Right forelimb (tissue), 1 donor: ENCODE measurements at regions not wholly inside any gene's neighbourhood (a gene's known extent, or its start where the extent isn't known, plus 50 kb on each side); places are given as distances from the start of the nearest gene placed in this dataset.

ENCODE experiments used
- DNase-seq: peaks from one replicate; pipeline ENCODE4 v3.0.0-alpha.2; 2018

- DNase-seq: no peak
These were observed 219.4 kb downstream of the KLF5 start for GRCh38 chr13:73278186-73278585.

GRCh38 chr13:73275163-73275562 lies 216.4 kb downstream of the KLF5 start:
- DNase-seq: no peak

- DNase-seq: no peak
These were observed 215.3 kb downstream of the KLF5 start for GRCh38 chr13:73274147-73274546.

GRCh38 chr13:73273745-73274144 lies 214.9 kb downstream of the KLF5 start:
- DNase-seq: no peak

GRCh38 chr13:73273276-73273675 lies 214.5 kb downstream of the KLF5 start:
- DNase-seq: no peak

GRCh38 chr13:73272831-73273230 lies 214.0 kb downstream of the KLF5 start:
- DNase-seq: no peak

- no peak for DNase-seq
These were observed 209.5 kb downstream of the KLF5 start for GRCh38 chr13:73268306-73268705.

GRCh38 chr13:73266640-73267180 lies 207.9 kb downstream of the KLF5 start:
- no peak for DNase-seq

- DNase-seq: no peak
These were observed 204.2 kb downstream of the KLF5 start for GRCh38 chr13:73262862-73263627.

GRCh38 chr13:73261739-73262216 lies 203.0 kb downstream of the KLF5 start:
- DNase-seq: no peak

GRCh38 chr13:73259061-73260017 lies 200.5 kb downstream of the KLF5 start:
- DNase-seq: no peak

GRCh38 chr13:73258406-73258805 lies 199.6 kb downstream of the KLF5 start:
- no peak for DNase-seq

GRCh38 chr13:73254827-73255226 lies 196.0 kb downstream of the KLF5 start:
- DNase-seq: no peak

GRCh38 chr13:73251626-73252265 lies 192.9 kb downstream of the KLF5 start:
- no peak for DNase-seq

GRCh38 chr13:73250061-73250460 lies 191.3 kb downstream of the KLF5 start:
- no peak for DNase-seq

- DNase-seq: no peak
These were observed 190.1 kb downstream of the KLF5 start for GRCh38 chr13:73248711-73249580.

- no peak for DNase-seq
These were observed 189.3 kb downstream of the KLF5 start for GRCh38 chr13:73248154-73248553.

- DNase-seq: no peak
These were observed 186.4 kb downstream of the KLF5 start for GRCh38 chr13:73245246-73245645.

- no peak for DNase-seq
These were observed 185.7 kb downstream of the KLF5 start for GRCh38 chr13:73244467-73244866.

GRCh38 chr13:73242515-73243015 lies 183.8 kb downstream of the KLF5 start:
- no peak for DNase-seq

GRCh38 chr13:73240193-73240592 lies 181.4 kb downstream of the KLF5 start:
- no peak for DNase-seq

- no peak for DNase-seq
These were observed 176.6 kb downstream of the KLF5 start for GRCh38 chr13:73235385-73235784.
